ENCODE measurements at regions not wholly inside any gene's neighbourhood (a gene's known extent, or its start where the extent isn't known, plus 50 kb on each side); places are given as distances from the start of the nearest gene placed in this dataset.

GRCh38 chr15:34650177-34650576 lies 66.7 kb upstream of the GOLGA8B start (continued):
- TF ChIP-seq CREM (IDR thresholded peaks at IDR 0.05), result no peak
- TF ChIP-seq CREM (CRISPR knock-in tag; IDR thresholded peaks at IDR 0.05), result no peak
- no peak for TF ChIP-seq PCBP1 (IDR thresholded peaks at IDR 0.05; ENCODE audit: borderline replicate concordance, low read depth, low read length)
- no peak for TF ChIP-seq RFXANK (CRISPR knock-in tag; IDR thresholded peaks at IDR 0.05)
- no peak for TF ChIP-seq FOXO1 (CRISPR knock-in tag; IDR thresholded peaks at IDR 0.05)
- TF ChIP-seq RERE (CRISPR knock-in tag; IDR thresholded peaks at IDR 0.05; ENCODE audit: low read depth), result no peak
- TF ChIP-seq MTA1 (CRISPR knock-in tag; IDR thresholded peaks at IDR 0.05; ENCODE audit: borderline replicate concordance), result no peak

GRCh38 chr15:34648294-34648631 lies 64.8 kb upstream of the GOLGA8B start:
- no peak for DNase-seq (ENCODE audit: low spot score)
- Histone ChIP-seq H3K4me2 (ENCODE audit: low read depth, low read length) (no peak overlapping the region), H3K9ac (ENCODE audit: insufficient read depth, low read depth, low read length) (no peak overlapping the region), H3K27me3 (ENCODE audit: control insufficient read depth in 1 of 2, insufficient read depth in 2 of 2, low read length in 2 of 2) (peaks cover 0 to 4% of the 10 kb centered on the region in 2 experiments; a peak in 1 of 5 replicates), H4K20me1 (ENCODE audit: insufficient read depth, low read length) (no peaks in the 10 kb centered on the region), H2AFZ (ENCODE audit: low read length) (no peak overlapping the region), H3K36me3 (replicated peaks in 1 of 2; ENCODE audit: control insufficient read depth in 1 of 2, insufficient read depth in 2 of 2, low read length in 2 of 2) (no peaks in the 10 kb centered on the region), H3K27ac (ENCODE audit: extremely low read length, insufficient read depth, low read length) (no peak overlapping the region), H3K4me3 (replicated peaks in 1 of 3; ENCODE audit: insufficient read depth in 1 of 3, low read depth in 2 of 3, low read length in 3 of 3) (no peak overlapping the region), H3K9me3 (ENCODE audit: low read length) (no peaks in the 10 kb centered on the region), H3K4me1 (ENCODE audit: insufficient read depth, low read length) (no peaks in the 10 kb centered on the region), H3K79me2 (ENCODE audit: insufficient read depth, low read length) (no peaks in the 10 kb centered on the region)
- CTCF ChIA-PET (ENCODE audit: low intra/inter-chr PET ratio, low total read pairs), result no interaction called here
- ATAC-seq, result no peak
- FAIRE-seq, result no peak
- POLR2A ChIA-PET, result no interaction called here
- no TSS peak for BruUV-seq (replicated peaks)
- intact Hi-C loops (cut with micrococcal nuclease; ENCODE audit: unreplicated experiment), result no loop called here
- in situ Hi-C loops (cut with HindIII; ENCODE audit: extremely low pct_ligation_motif_present, low pct_unique_long_range_greater_than_20kb), result no loop called here
- WGBS (ENCODE audit: low lambda C conversion rate), result 0% methylated on average over 4 of the region's 4 CpGs
- TF ChIP-seq ZNF574 (CRISPR knock-in tag; IDR thresholded peaks at IDR 0.05) (no peak), BCL6 (CRISPR knock-in tag; IDR thresholded peaks at IDR 0.05) (peak; percentile 38; the same call in 1 of the 2 replicates)
